IPS-15b (cell line): ENCODE measurements at regions not wholly inside any gene's neighbourhood (a gene's known extent, or its start where the extent isn't known, plus 50 kb on each side); places are given as distances from the start of the nearest gene placed in this dataset.

Experiments used
- H3K27me3 ChIP-seq: one replicate; pipeline ENCODE4 v1.6.1; 2013; ENCODE audit warnings: low read length; ENCODE audit not compliant: control insufficient read depth, insufficient read depth
- H3K36me3 ChIP-seq: one replicate; pipeline ENCODE4 v1.6.1; 2013; ENCODE audit warnings: low read length; ENCODE audit not compliant: control insufficient read depth, insufficient read depth
- H3K4me1 ChIP-seq: one replicate; pipeline ENCODE4 v1.6.1; 2013; ENCODE audit warnings: mild to moderate bottlenecking, low read length; ENCODE audit not compliant: control insufficient read depth, insufficient read depth
- H3K4me3 ChIP-seq: one replicate; pipeline ENCODE4 v1.5.1; 2013; ENCODE audit warnings: low read depth, low read length
- H3K9ac ChIP-seq: one replicate; pipeline ENCODE4 v1.6.1; 2013; ENCODE audit warnings: low read depth, mild to moderate bottlenecking, low read length
- H3K9me3 ChIP-seq: one replicate; pipeline ENCODE4 v1.6.1; 2013; ENCODE audit warnings: mild to moderate bottlenecking, low read length; ENCODE audit not compliant: control insufficient read depth, insufficient read depth

DNA sequence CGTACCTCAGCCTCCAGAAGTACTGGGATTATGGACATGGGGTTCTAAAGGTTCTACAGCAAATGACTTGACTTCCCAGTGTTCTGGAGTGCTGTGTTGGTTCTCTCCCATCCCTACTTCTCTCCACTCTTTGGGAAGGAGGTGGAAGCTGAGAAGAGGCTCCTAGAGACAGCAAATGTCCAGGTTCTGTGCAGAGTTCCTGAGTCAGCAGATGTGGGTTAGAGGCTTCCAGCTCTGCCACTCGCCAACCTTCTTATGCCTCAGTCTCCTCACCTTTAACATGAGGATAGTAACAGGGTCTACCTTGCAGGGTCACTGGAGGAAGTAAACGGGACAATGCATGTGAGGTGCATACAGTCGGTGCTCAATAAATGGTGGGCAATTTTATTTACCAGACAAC is 80.5 kb upstream of the VSTM2B start:
- Histone ChIP-seq H3K9ac (no peak overlapping the region), H3K9me3 (no peaks in the 10 kb centered on the region), H3K4me3 (no peak overlapping the region), H3K36me3 (no peaks in the 10 kb centered on the region), H3K27me3 (no peaks in the 10 kb centered on the region), H3K4me1 (no peaks in the 10 kb centered on the region)

DNA sequence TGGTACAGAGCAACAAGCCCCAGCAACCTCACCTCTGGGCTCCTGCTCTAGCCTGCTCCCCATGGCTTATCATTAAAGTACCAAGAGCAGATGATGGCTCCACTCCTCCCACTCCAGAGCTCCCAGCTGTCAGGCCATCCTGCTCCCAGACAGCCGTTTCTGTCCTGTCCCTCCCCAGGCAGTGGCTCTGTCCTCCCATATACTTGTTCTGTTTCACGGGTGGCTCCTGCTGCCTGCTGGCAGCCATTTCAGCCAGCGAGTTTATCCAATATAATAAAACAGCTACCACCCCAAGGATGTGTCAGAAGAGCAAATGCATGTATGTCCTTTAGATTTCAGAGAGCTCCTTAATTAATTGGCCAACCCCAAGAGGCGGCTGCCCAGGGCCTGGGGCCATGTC is 79.4 kb upstream of the VSTM2B start:
- H3K27me3 ChIP-seq: no peaks in the 10 kb centered on the region
- no peaks in the 10 kb centered on the region for H3K36me3 ChIP-seq
- H3K4me1 ChIP-seq: no peaks in the 10 kb centered on the region

DNA sequence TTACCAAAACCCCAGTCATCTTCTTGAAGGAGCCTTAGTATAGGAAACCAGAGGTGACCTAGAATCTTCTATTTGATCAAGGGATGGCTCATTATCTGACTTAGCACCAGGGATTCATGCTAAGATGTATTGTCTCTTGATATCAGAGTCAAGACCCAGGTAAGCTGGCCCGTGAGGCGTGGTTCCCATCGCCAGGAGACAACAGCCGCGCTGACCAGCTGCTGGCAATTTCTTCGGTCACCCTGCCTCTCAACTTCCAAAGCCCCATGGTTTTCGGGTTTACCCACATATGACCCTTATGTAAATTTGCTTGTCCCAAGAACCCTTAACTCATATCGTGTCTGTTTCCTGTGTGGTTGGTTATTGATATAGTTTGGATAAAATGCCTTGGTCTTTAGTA is 77.7 kb upstream of the VSTM2B start:
- Histone ChIP-seq H3K9me3 (no peaks in the 10 kb centered on the region), H3K4me3 (no peak overlapping the region), H3K36me3 (no peaks in the 10 kb centered on the region), H3K27me3 (no peaks in the 10 kb centered on the region), H3K4me1 (no peaks in the 10 kb centered on the region), H3K9ac (no peak overlapping the region)

More for the DNA sequence above, 79.4 kb upstream of the VSTM2B start:
- no peak overlapping the region for H3K9ac ChIP-seq
- no peaks in the 10 kb centered on the region for H3K9me3 ChIP-seq
- no peak overlapping the region for H3K4me3 ChIP-seq

DNA sequence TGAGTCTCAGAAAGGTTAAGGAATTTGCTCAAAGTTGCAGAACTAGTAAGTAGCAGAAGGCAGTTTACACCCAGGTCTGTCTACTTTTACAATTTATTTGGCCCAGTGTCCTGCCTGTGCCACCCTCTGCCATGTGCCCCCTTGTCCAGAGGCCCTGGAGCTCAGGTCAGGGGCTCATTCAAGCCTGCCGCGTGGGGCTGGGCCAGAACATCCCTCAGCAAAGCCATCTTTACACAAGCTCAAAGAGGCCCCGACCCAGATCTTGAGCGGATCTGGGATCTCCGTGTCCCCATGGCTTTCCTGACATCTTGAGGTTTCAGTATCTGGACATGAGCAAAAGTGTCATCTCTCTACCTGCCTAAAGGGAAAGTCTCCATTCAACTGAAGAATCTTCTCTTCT is 76.4 kb upstream of the VSTM2B start:
- Histone ChIP-seq H3K27me3 (no peaks in the 10 kb centered on the region), H3K4me1 (no peaks in the 10 kb centered on the region), H3K36me3 (no peaks in the 10 kb centered on the region)

DNA sequence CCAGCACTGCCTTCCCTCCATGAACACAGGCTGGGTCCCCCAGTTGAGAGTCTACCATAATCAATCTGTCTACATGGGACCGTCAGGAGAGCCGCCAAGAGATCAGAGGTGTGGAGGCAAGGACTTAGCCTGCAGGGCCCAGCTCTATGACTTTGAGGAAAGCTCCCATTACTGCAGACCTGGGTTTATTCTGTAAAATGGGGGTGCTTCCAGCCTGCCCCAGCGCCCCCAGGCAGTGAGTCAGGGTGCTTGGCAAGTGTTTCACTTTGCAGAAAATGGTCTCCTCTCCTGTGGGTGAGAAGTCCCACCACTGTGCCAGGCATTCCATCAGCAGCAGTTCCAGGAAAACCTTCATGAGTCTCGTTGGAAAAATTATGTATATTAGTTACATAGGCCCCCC is 75.5 kb upstream of the VSTM2B start:
- no peaks in the 10 kb centered on the region for H3K36me3 ChIP-seq
- H3K4me1 ChIP-seq: no peaks in the 10 kb centered on the region
- H3K9me3 ChIP-seq: no peaks in the 10 kb centered on the region
- no peak overlapping the region for H3K9ac ChIP-seq
- H3K4me3 ChIP-seq: no peak overlapping the region
- H3K27me3 ChIP-seq: no peaks in the 10 kb centered on the region

More for the DNA sequence above, 76.4 kb upstream of the VSTM2B start:
- Histone ChIP-seq H3K9ac (no peak overlapping the region), H3K9me3 (no peaks in the 10 kb centered on the region), H3K4me3 (no peak overlapping the region)

DNA sequence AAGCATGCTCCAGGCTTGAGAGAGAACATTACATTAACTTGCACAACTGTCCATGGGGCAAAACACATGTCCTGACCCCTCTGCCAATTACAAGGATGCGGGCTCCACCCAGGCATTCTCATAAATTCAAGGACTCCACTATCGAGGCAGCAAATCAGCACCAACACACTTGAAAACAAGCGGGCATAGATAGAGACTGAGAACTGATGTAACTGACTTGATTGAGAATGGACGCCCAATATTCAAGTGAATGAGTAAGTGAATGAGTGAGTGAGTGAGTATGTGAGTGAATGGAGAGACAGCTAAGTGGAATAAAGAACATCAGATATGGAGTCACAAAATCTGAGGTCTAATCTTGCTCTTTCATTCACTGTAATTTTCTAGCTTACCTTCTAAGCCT is 75.0 kb upstream of the VSTM2B start:
- Histone ChIP-seq H3K27me3 (no peaks in the 10 kb centered on the region), H3K4me1 (no peaks in the 10 kb centered on the region), H3K4me3 (no peak overlapping the region), H3K9ac (no peak overlapping the region), H3K36me3 (no peaks in the 10 kb centered on the region), H3K9me3 (no peaks in the 10 kb centered on the region)

DNA sequence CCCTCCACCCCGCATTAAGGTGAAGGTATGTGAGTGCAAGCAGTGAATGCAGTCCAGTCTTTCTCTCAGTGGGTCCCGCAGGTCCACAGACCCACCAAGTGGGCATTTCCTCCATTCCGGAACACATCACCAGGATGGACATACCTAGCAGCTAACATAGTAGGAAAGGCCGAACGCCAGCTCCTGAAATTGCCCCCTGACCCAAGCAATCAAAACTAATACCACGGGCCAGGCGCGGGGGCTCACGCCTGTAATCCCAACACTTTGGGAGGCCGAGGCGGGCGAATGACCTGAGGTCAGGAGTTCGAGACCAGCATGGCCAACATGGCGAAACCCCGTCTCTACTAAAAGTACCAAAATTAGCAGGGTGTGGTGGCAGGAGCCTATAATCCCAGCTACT is 71.7 kb upstream of the VSTM2B start:
- no peaks in the 10 kb centered on the region for H3K27me3 ChIP-seq
- H3K36me3 ChIP-seq: no peaks in the 10 kb centered on the region
- H3K9ac ChIP-seq: no peak overlapping the region
- H3K4me3 ChIP-seq: no peak overlapping the region
- no peaks in the 10 kb centered on the region for H3K4me1 ChIP-seq
- peaks cover 7% of the 10 kb centered on the region for H3K9me3 ChIP-seq

DNA sequence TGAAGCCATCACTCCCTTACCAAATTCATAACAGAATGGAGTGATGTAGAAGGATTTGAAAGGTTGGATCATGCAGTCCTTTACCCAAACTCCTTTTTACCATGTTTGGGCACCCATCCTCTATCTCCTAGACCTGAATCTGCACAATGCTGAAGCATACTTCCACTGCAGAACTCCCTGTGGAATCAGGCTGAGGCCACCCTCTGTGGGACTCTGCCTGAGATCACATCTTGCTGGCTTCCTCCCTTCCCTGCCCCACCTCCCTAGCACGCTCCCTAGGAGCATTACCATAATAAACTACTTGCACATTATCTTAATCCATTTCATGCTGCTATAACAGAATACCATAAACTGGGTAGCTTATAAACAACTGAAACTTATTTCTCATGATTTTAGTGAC is 68.4 kb upstream of the VSTM2B start:
- no peaks in the 10 kb centered on the region for H3K4me1 ChIP-seq
- peaks cover 7% of the 10 kb centered on the region for H3K9me3 ChIP-seq
- no peaks in the 10 kb centered on the region for H3K27me3 ChIP-seq
- no peaks in the 10 kb centered on the region for H3K36me3 ChIP-seq
- no peak overlapping the region for H3K9ac ChIP-seq
- no peak overlapping the region for H3K4me3 ChIP-seq

DNA sequence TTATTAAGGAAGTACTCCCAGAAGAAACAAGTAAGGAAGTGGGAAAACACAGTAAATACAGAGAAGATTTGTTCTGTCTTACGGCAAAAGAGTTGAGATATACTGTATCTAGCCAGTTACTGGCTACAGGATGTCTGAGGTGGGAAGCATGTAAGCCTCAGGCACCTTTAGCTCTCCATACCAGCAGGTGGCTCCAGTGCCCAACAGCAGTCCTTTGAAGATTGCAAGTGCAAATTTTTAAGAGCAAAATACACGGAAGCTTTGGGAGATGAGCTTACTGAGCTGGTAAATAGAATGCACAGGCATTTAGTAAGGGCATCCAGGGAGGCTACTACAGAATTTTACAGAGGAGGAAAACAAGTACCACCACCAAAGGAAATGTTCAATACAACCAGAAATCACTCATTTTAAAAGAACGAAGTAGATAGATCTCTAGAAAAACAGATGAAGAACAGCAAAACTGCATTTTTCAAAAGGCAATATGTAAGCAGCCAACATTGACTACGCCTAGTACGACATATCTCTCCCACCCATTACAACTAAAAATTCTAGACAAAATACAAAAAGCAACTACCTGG is 57.9 kb upstream of the VSTM2B start:
- Histone ChIP-seq H3K9me3 (no peaks in the 10 kb centered on the region), H3K36me3 (no peaks in the 10 kb centered on the region), H3K4me1 (no peaks in the 10 kb centered on the region), H3K27me3 (no peaks in the 10 kb centered on the region), H3K4me3 (no peak overlapping the region), H3K9ac (no peak overlapping the region)

DNA sequence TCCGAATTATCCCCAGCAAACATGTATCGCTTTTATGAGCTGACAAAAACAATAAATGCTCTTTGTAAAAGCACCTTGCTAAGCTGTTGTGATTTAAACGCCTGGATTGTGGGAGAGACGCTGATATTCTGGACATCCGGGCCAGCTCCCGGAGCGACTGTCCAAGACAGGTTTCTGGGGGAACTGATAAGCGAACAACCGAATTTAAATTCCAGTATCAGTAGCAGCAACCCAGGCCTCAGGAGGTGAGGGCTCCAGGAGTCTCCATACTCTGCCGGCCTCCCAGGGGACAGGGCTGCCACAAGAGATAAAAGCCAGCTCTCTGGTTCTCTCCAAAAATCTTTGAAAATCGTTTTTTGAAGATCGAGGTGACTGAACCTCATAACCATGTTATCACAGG is 50.3 kb upstream of the VSTM2B start:
- Histone ChIP-seq H3K9ac (no peak overlapping the region), H3K4me1 (no peaks in the 10 kb centered on the region), H3K27me3 (no peaks in the 10 kb centered on the region)

More for the DNA sequence above, 50.3 kb upstream of the VSTM2B start:
- H3K36me3 ChIP-seq: no peaks in the 10 kb centered on the region
- H3K4me3 ChIP-seq: no peak overlapping the region
- H3K9me3 ChIP-seq: no peaks in the 10 kb centered on the region
